ENCODE measurements at regions not wholly inside any gene's neighbourhood (a gene's known extent, or its start where the extent isn't known, plus 50 kb on each side); places are given as distances from the start of the nearest gene placed in this dataset.

- DNase-seq (ENCODE audit: extremely low spot score, insufficient read length, low read depth) (no peak), FAIRE-seq (no peak)
These were observed 466.9 kb upstream of the HNRNPA3 start for GRCh38 chr2:176745543-176746200.

GRCh38 chr2:176746411-176746810 is 466.2 kb upstream of the HNRNPA3 start:
- FAIRE-seq (no peak), DNase-seq (ENCODE audit: extremely low spot score, insufficient read length, low read depth) (no peak)

- no peak for FAIRE-seq
- no peak for DNase-seq (ENCODE audit: extremely low spot score, insufficient read length, low read depth)
These were observed 465.1 kb upstream of the HNRNPA3 start for GRCh38 chr2:176747506-176747905.

- no peak for FAIRE-seq
- DNase-seq (ENCODE audit: extremely low spot score, insufficient read length, low read depth): no peak
These were observed 464.7 kb upstream of the HNRNPA3 start for GRCh38 chr2:176747928-176748327.

- DNase-seq (ENCODE audit: extremely low spot score, insufficient read length, low read depth): no peak
These were observed 463.9 kb upstream of the HNRNPA3 start for GRCh38 chr2:176748662-176749061.

GRCh38 chr2:176751314-176752227 is 461.0 kb upstream of the HNRNPA3 start:
- DNase-seq (ENCODE audit: extremely low spot score, insufficient read length, low read depth) (no peak), FAIRE-seq (peak; percentile 26)

More at GRCh38 chr2:176748662-176749061, 463.9 kb upstream of the HNRNPA3 start:
- no peak for FAIRE-seq

GRCh38 chr2:176752295-176752694 is 460.3 kb upstream of the HNRNPA3 start:
- DNase-seq (ENCODE audit: extremely low spot score, insufficient read length, low read depth) (no peak), FAIRE-seq (no peak)

GRCh38 chr2:176753205-176753604 is 459.4 kb upstream of the HNRNPA3 start:
- DNase-seq (ENCODE audit: extremely low spot score, insufficient read length, low read depth): no peak
- FAIRE-seq: no peak

- FAIRE-seq (no peak), DNase-seq (ENCODE audit: extremely low spot score, insufficient read length, low read depth) (no peak)
These were observed 458.7 kb upstream of the HNRNPA3 start for GRCh38 chr2:176753752-176754474.

GRCh38 chr2:176755537-176756135 is 457.0 kb upstream of the HNRNPA3 start:
- DNase-seq (ENCODE audit: extremely low spot score, insufficient read length, low read depth): no peak
- FAIRE-seq: no peak

GRCh38 chr2:176758426-176758825 is 454.2 kb upstream of the HNRNPA3 start:
- no peak for FAIRE-seq
- DNase-seq (ENCODE audit: extremely low spot score, insufficient read length, low read depth): no peak

GRCh38 chr2:176760439-176760838 is 452.2 kb upstream of the HNRNPA3 start:
- DNase-seq (ENCODE audit: extremely low spot score, insufficient read length, low read depth): no peak
- FAIRE-seq: no peak

GRCh38 chr2:176763130-176763529 is 449.5 kb upstream of the HNRNPA3 start:
- FAIRE-seq (no peak), DNase-seq (ENCODE audit: extremely low spot score, insufficient read length, low read depth) (no peak)

- FAIRE-seq (peak; percentile 26), DNase-seq (ENCODE audit: extremely low spot score, insufficient read length, low read depth) (no peak)
These were observed 448.7 kb upstream of the HNRNPA3 start for GRCh38 chr2:176763851-176764404.

- FAIRE-seq: no peak
- no peak for DNase-seq (ENCODE audit: extremely low spot score, insufficient read length, low read depth)
These were observed 447.7 kb upstream of the HNRNPA3 start for GRCh38 chr2:176764921-176765320.

- FAIRE-seq: no peak
- no peak for DNase-seq (ENCODE audit: extremely low spot score, insufficient read length, low read depth)
These were observed 446.6 kb upstream of the HNRNPA3 start for GRCh38 chr2:176766005-176766404.

GRCh38 chr2:176768185-176768584 is 444.4 kb upstream of the HNRNPA3 start:
- no peak for DNase-seq (ENCODE audit: extremely low spot score, insufficient read length, low read depth)
- no peak for FAIRE-seq

- FAIRE-seq (no peak), DNase-seq (ENCODE audit: extremely low spot score, insufficient read length, low read depth) (no peak)
These were observed 443.6 kb upstream of the HNRNPA3 start for GRCh38 chr2:176769021-176769420.

- DNase-seq (ENCODE audit: extremely low spot score, insufficient read length, low read depth) (no peak), FAIRE-seq (no peak)
These were observed 442.9 kb upstream of the HNRNPA3 start for GRCh38 chr2:176769499-176770370.

All from GM18507 (cell line).